ENCODE measurements at regions not wholly inside any gene's neighbourhood (a gene's known extent, or its start where the extent isn't known, plus 50 kb on each side); places are given as distances from the start of the nearest gene placed in this dataset.
"Not testable (repeated sequence)": the region's sequence is repeated elsewhere in the genome, so short reads cannot be mapped to it uniquely, and the experiment has no call there.

DNA sequence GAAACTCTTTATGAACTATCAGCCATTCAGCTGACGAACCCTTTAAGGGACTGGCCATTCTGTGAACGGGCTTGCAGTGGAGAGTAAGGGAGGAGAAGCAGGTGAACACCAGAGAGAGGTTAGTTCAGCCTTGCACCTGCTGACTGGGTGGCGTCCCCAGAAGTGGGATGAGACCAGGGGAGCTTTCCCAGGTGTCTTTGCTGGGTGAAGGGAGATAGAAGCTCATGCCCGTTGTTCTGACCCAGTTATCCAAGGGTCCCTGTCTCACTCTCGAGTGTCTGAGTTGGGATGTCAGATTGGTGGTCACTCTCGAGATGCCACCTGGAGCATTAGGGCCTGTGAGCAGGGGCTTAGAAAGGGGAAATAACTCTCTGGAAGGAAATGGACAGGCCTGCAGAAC is 68.7 kb downstream of the MSX2 start:
- intact Hi-C loops (cut with DNase I, micrococcal nuclease) = loop anchor here (1.0 to 10.0 kb wide), 3 partner anchors 374 to 468 kb away; no protein-coding TSS in a partner anchor
- H3K9me3 Mint-ChIP-seq (ENCODE audit: low read depth) = no peaks in the 10 kb centered on the region
- H3K27me3 Mint-ChIP-seq = peaks cover 25% of the 10 kb centered on the region
- POLR2A ChIA-PET = no interaction called here
- H3K36me3 Mint-ChIP-seq (ENCODE audit: low read depth) = no peaks in the 10 kb centered on the region
- no peak overlapping the region for H3K4me3 Mint-ChIP-seq
- DNase-seq (no peak), ATAC-seq (no peak)
- H3K4me1 Mint-ChIP-seq = no peaks in the 10 kb centered on the region
- CTCF ChIA-PET = interaction anchor here (0.6 to 3.1 kb wide), 5 partner anchors 11 to 1068 kb away, joined by 3 to 30 read pairs (median 4); no protein-coding TSS in a partner anchor
- H3K27ac Mint-ChIP-seq = no peak overlapping the region

DNA sequence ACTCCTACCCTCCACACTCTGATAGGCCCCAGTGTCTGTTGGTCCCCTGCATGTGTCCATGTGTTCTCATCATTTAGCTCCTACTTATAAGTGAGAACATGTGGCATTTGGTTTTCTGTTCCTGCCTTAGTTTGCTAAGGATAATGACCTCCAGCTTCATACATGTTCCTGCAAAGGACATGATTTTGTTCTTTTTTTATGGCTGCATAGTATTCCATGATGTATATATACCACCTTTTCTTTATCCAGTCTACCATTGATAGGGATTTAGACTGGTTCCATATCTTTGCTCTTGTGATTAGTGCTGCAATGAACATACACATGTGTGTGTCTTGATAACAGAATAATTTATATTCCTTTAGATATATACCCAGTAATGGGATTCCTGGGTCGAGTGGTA is 67.9 kb downstream of the MSX2 start:
- CTCF ChIA-PET = interaction anchor here (3.1 kb wide), 1 partner anchor 372 kb away, joined by 30 read pairs; no protein-coding TSS in a partner anchor
- POLR2A ChIA-PET; ATAC-seq; H3K9me3 Mint-ChIP-seq (ENCODE audit: low read depth); H3K4me1 Mint-ChIP-seq; DNase-seq; H3K27ac Mint-ChIP-seq; H3K36me3 Mint-ChIP-seq (ENCODE audit: low read depth); H3K4me3 Mint-ChIP-seq: not testable (repeated sequence)
- H3K27me3 Mint-ChIP-seq = peaks cover 24% of the 10 kb centered on the region
- intact Hi-C loops (cut with DNase I, micrococcal nuclease) = loop anchor here in 1 of 2 experiments (10.0 kb wide), 1 partner anchor 467 kb away; no protein-coding TSS in a partner anchor

DNA sequence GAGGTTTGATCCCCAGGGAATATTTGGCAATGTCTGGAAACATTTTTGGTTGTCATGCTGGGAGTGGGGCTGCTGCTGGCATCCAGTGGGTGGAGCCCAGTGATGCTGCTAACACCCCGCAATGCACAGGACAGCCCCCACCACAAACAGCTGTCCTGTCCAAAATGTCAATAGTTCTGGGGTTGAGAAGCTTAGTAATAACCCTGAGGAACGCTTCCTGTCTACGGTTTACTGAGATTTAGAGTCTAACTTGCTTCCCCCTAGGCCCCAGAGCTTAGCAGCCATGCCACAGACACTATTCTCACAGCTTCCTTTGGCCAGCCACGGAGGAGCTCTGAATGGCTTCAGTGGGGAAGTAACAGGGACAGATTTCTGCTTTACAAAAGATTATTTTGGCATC is 66.5 kb downstream of the MSX2 start:
- no peak overlapping the region for H3K4me3 Mint-ChIP-seq
- DNase-seq (no peak), ATAC-seq (no peak)
- no peaks in the 10 kb centered on the region for H3K36me3 Mint-ChIP-seq (ENCODE audit: low read depth)
- POLR2A ChIA-PET = interaction anchor here (0.5 kb wide), 1 partner anchor 302 kb away, joined by 3 read pairs; no protein-coding TSS in a partner anchor
- H3K27ac Mint-ChIP-seq = no peak overlapping the region
- CTCF ChIA-PET = interaction anchor here (0.6 to 0.9 kb wide), 3 partner anchors 16 to 372 kb away, joined by 3 to 5 read pairs (median 4); no protein-coding TSS in a partner anchor
- no peaks in the 10 kb centered on the region for H3K4me1 Mint-ChIP-seq
- intact Hi-C loops (cut with DNase I, micrococcal nuclease) = loop anchor here in 1 of 2 experiments (10.0 kb wide), 1 partner anchor 466 kb away; no protein-coding TSS in a partner anchor
- H3K27me3 Mint-ChIP-seq = peaks cover 20% of the 10 kb centered on the region
- no peaks in the 10 kb centered on the region for H3K9me3 Mint-ChIP-seq (ENCODE audit: low read depth)

DNA sequence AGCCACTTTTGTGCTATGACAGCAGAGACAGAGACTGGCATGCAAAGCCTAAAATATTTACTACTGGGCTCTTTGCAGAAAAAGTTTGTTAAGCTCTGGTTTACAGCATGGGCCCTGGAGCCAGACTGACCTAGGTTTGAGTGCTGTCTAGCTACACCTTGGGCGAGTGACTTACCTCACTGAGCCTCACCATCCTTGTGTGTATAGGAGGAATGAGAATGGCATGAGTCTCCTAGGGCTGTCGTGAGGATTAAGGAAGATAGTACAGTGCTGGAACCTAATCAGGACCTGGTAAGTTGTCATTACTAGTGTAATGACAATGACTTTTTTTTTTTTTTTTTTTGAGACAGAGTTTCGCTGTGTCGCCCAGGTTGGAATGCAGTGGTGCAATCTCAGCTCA is 65.2 kb downstream of the MSX2 start:
- no peak for ATAC-seq
- Mint-ChIP-seq H3K27me3 (peaks cover 20% of the 10 kb centered on the region), H3K9me3 (ENCODE audit: low read depth) (peaks cover 4% of the 10 kb centered on the region), H3K4me1 (no peaks in the 10 kb centered on the region), H3K4me3 (no peak overlapping the region), H3K27ac (no peak overlapping the region), H3K36me3 (ENCODE audit: low read depth) (no peaks in the 10 kb centered on the region)
- CTCF ChIA-PET = interaction anchor here (1.6 kb wide), 1 partner anchor 369 kb away, joined by 8 read pairs; no protein-coding TSS in a partner anchor
- DNase-seq = no peak
- POLR2A ChIA-PET = no interaction called here
- intact Hi-C loops (cut with DNase I, micrococcal nuclease) = no loop called here

DNA sequence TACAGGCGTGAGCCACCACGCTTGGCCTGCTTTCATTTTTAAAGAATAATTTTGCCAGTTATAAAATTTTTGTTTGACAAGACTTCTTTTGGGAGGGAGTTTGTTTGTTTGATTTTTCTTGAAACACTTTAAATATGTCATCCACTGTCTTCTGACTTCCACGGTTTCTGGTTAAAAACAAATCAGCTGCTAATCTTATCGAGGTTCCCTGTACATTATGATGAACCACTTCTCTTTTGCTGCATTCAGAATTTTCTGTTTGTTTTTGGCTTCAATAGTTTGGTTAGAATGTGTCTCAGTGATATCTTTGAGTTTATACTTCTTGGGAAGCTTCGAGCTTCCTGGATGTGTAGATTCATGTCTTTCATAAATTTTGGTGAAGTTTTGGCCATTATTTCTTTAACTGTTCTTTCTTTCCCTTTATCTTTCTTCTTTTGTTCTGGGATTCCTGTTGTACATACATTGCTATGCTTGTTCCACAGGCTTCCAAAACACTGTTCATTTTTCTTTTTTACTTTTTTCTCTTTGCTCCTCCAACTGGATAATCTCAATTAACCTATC is 60.8 kb downstream of the MSX2 start:
- Mint-ChIP-seq H3K27me3 (peaks cover 11% of the 10 kb centered on the region), H3K27ac (no peak overlapping the region), H3K9me3 (ENCODE audit: low read depth) (peaks cover 9% of the 10 kb centered on the region), H3K36me3 (ENCODE audit: low read depth) (no peaks in the 10 kb centered on the region), H3K4me1 (no peaks in the 10 kb centered on the region), H3K4me3 (no peak overlapping the region)
- POLR2A ChIA-PET = no interaction called here
- ATAC-seq (no peak), DNase-seq (no peak)
- intact Hi-C loops (cut with DNase I, micrococcal nuclease) = no loop called here
- CTCF ChIA-PET = interaction anchor here (1.0 kb wide), 1 partner anchor 366 kb away, joined by 3 read pairs; no protein-coding TSS in a partner anchor
